Panc1 (cell line): ENCODE measurements at regions not wholly inside any gene's neighbourhood (a gene's known extent, or its start where the extent isn't known, plus 50 kb on each side); places are given as distances from the start of the nearest gene placed in this dataset.
A peak's percentile ranks its signal among the peaks of the same experiment; 100 is the strongest.

Experiments used
- ATAC-seq: fragments of 200-7000 bp; cut with Tn5 transposase; 2 replicates; pipeline ENCODE4 v1.9.1; 2020; ENCODE audit warnings: mild to moderate bottlenecking, moderate library complexity
- BruUV-seq: library from RNA; stranded (reverse); fragments of 400-500 nt; replicated peaks from 2 replicates; lab custom pipeline; 2021; lab: Mats Ljungman, UMichigan
- CTCF ChIA-PET: fragments of 300-600 bp; sonication (Branson Sonifier 250); formaldehyde crosslinking; loops from one replicate; lab custom pipeline; 2022; ENCODE audit warnings: antibody characterized with exemption; lab: Charles Lee
- POLR2A ChIA-PET: fragments of 300-600 bp; sonication (Branson Sonifier 250); formaldehyde crosslinking; loops from one replicate; lab custom pipeline; 2022; ENCODE audit warnings: antibody characterized with exemption; lab: Charles Lee
- DNase-seq: peaks from one replicate; pipeline ENCODE4 v3.0.0-alpha.2; 2010; ENCODE audit warnings: low read depth, low spot score
- H3K27ac ChIP-seq: 2 replicates; pipeline ENCODE4 v1.5.1; 2011; ENCODE audit warnings: mild to moderate bottlenecking, low read length, inconsistent platforms
- H3K27me3 ChIP-seq: fragments of 200-500 bp; sonication (Bioruptor generic); 2 replicates; pipeline ENCODE4 v1.6.0; 2014; ENCODE audit warnings: low read length, inconsistent platforms; ENCODE audit not compliant: control insufficient read depth, insufficient read depth
- H3K36me3 ChIP-seq: fragments of 200-500 bp; sonication (Bioruptor generic); 2 replicates; pipeline ENCODE4 v1.5.1; 2014; ENCODE audit warnings: inconsistent platforms, mild to moderate bottlenecking, low read length, moderate library complexity; ENCODE audit not compliant: control insufficient read depth, insufficient read depth
- H3K4me1 ChIP-seq: 2 replicates; pipeline ENCODE4 v1.5.1; 2011; ENCODE audit warnings: inconsistent platforms, mild to moderate bottlenecking, low read length, moderate library complexity; ENCODE audit not compliant: control insufficient read depth, insufficient read depth
- H3K4me3 ChIP-seq, 2 experiments: 2 replicates each; pipeline ENCODE4 v1.5.1; 2011 to 2012; ENCODE audit warnings: low read depth in 2 of 2, low read length in 2 of 2, mild to moderate bottlenecking in 2 of 2, inconsistent platforms in 1 of 2, moderate library complexity in 1 of 2
- H3K9me3 ChIP-seq: fragments of 200-500 bp; sonication (Bioruptor generic); 2 replicates; pipeline ENCODE4 v1.5.1; 2014; ENCODE audit warnings: low read depth, mild to moderate bottlenecking, inconsistent platforms, low read length, moderate library complexity; ENCODE audit not compliant: control insufficient read depth, insufficient read depth
- POLR2AphosphoS5 ChIP-seq: IDR thresholded peaks from 2 replicates; pipeline ENCODE4 v1.6.1; 2012; ENCODE audit warnings: mild to moderate bottlenecking, low read depth, low read length, moderate library complexity
- SIN3A ChIP-seq: IDR thresholded peaks from 2 replicates; pipeline ENCODE4 v1.6.1; 2012; ENCODE audit warnings: low read depth, mild to moderate bottlenecking, low read length, moderate library complexity, borderline replicate concordance; ENCODE audit not compliant: insufficient read depth
- TCF7L2 ChIP-seq: IDR thresholded peaks from 2 replicates; pipeline ENCODE4 v1.6.1; 2011; ENCODE audit warnings: mild to moderate bottlenecking, low read depth, low read length, inconsistent platforms
- in situ Hi-C: cut with HindIII; loops from 2 replicates; pipeline ENCODE4 v1.10.0; 2016; ENCODE audit warnings: low sequenced_read_pairs, low pct_unique_long_range_greater_than_20kb
- intact Hi-C: fragments of 100-400 bp; cut with micrococcal nuclease; formaldehyde crosslinking; loops from one replicate; pipeline ENCODE4 v1.10.0; 2022; ENCODE audit not compliant: unreplicated experiment
- TF ChIP-seq, protein P1 (sequence below), 2 experiments: IDR thresholded peaks; 2 replicates each; pipeline ENCODE4 v1.6.1; 2011 to 2012; ENCODE audit warnings: low read depth in 2 of 2, control low read depth in 1 of 2, low read length in 1 of 2, mild to moderate bottlenecking in 1 of 2, moderate library complexity in 1 of 2; ENCODE audit not compliant: insufficient read depth in 1 of 2
- TF ChIP-seq, protein P2 (sequence below): fragments of 450-650 bp; IDR thresholded peaks from 2 replicates; pipeline ENCODE4 v1.5.1; 2017; ENCODE audit warnings: mild to moderate bottlenecking

DNA sequence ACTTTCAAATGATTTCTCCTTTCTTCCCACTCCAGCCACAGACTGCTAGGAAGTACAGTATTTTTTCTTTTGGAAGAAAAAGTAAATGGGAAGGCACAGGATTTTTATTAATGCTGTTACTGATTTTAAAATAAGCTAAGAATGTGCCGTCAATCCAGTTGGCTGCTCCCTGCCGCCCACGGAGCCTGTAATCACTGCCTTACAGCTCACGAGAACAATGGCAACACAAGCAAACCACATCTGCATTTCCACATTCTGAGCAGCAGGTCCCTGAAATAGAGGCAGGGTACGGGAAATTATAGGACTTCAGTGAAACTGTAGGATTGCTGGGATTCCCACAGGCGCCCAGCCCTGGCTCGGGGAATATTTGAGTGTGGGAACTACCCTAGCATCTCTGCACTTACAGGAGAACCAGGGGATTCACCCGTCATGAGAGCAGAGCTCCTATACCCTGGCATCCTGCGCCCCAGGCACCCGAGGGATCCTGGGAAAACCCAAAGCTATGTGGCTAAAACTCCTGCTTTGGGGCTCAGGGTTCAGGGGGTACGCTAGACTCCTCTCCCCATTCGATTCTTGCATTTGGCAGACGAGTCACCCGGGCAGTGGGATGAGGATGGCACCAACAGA, 72.9 kb upstream of the TNS3 start:
- no peaks in the 10 kb centered on the region for H3K36me3 ChIP-seq
- DNase-seq: no peak
- no peak for ATAC-seq
- in situ Hi-C loops (no loop called here), intact Hi-C loops (no loop called here)
- no peaks in the 10 kb centered on the region for H3K27me3 ChIP-seq
- POLR2A ChIA-PET: interaction anchor here (0.6 to 0.7 kb wide), 2 partner anchors 12 to 28 kb away, joined by 3 to 7 read pairs; no protein-coding TSS in a partner anchor
- H3K4me3 ChIP-seq: no peak overlapping the region
- peak overlapping the region; percentile 98 for H3K27ac ChIP-seq
- BruUV-seq: no TSS peak
- H3K4me1 ChIP-seq: peaks cover 26% of the 10 kb centered on the region
- TF ChIP-seq, protein P1, sequence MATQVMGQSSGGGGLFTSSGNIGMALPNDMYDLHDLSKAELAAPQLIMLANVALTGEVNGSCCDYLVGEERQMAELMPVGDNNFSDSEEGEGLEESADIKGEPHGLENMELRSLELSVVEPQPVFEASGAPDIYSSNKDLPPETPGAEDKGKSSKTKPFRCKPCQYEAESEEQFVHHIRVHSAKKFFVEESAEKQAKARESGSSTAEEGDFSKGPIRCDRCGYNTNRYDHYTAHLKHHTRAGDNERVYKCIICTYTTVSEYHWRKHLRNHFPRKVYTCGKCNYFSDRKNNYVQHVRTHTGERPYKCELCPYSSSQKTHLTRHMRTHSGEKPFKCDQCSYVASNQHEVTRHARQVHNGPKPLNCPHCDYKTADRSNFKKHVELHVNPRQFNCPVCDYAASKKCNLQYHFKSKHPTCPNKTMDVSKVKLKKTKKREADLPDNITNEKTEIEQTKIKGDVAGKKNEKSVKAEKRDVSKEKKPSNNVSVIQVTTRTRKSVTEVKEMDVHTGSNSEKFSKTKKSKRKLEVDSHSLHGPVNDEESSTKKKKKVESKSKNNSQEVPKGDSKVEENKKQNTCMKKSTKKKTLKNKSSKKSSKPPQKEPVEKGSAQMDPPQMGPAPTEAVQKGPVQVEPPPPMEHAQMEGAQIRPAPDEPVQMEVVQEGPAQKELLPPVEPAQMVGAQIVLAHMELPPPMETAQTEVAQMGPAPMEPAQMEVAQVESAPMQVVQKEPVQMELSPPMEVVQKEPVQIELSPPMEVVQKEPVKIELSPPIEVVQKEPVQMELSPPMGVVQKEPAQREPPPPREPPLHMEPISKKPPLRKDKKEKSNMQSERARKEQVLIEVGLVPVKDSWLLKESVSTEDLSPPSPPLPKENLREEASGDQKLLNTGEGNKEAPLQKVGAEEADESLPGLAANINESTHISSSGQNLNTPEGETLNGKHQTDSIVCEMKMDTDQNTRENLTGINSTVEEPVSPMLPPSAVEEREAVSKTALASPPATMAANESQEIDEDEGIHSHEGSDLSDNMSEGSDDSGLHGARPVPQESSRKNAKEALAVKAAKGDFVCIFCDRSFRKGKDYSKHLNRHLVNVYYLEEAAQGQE (IDR thresholded peaks at IDR 0.05; ENCODE audit: insufficient read depth in 1 of 2, low read depth in 2 of 2, low read length in 1 of 2): no peak
- CTCF ChIA-PET: interaction anchor here (0.6 kb wide), 1 partner anchor 554 kb away, joined by 3 read pairs; no protein-coding TSS in a partner anchor
- no peaks in the 10 kb centered on the region for H3K9me3 ChIP-seq

DNA sequence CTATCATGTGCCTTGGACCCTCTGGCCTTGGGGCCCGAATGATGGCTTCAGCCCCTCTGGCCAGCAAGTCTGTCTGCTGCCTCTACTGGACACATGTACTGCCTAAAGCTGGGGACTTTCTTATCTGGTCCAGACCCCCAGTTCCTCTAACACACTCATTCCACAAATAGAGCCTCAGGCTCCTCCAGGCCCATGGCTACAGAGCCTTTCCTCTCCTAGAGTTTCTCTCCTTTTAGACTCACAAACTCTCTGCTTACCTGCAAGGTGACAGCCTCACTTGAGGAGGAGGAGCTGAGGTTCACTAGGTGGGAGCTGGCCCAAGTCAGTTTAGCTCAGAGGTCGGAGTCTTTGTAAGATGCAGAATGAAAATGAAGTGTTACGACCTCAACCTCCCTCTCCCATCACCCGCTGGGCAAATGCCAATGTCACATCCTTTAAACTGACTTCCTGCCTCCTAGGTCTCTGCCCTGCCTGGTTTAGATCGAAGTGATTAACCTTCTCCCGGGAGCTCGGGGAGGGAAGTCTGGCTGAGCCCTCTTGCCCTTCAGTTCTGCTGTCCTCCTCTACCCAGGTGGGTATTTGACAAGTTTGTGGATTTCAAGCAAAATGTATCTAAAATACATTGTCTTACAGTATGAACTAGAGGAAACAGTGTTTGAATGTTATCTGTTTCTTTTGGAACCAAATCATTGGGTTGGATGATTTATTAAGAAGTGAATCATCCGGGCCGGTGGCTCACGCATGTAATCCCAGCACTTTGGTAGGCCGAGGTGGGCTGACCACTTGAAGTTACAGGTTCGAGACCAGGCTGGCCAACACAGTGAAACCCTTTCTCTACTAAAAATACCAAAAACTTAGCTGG, 71.9 kb upstream of the TNS3 start:
- Histone ChIP-seq H3K9me3 (no peaks in the 10 kb centered on the region), H3K4me3 (no peak overlapping the region), H3K4me1 (peaks cover 22% of the 10 kb centered on the region), H3K27me3 (no peaks in the 10 kb centered on the region), H3K36me3 (no peaks in the 10 kb centered on the region), H3K27ac (peak overlapping the region; percentile 98)
- intact Hi-C loops (no loop called here), in situ Hi-C loops (no loop called here)
- POLR2A ChIA-PET: interaction anchor here (0.5 kb wide), 1 partner anchor 13 kb away, joined by 5 read pairs; no protein-coding TSS in a partner anchor
- DNase-seq (no peak), ATAC-seq (peak; percentile 67)
- BruUV-seq: no TSS peak
- TF ChIP-seq POLR2AphosphoS5: no peak
- TF ChIP-seq, protein P2, sequence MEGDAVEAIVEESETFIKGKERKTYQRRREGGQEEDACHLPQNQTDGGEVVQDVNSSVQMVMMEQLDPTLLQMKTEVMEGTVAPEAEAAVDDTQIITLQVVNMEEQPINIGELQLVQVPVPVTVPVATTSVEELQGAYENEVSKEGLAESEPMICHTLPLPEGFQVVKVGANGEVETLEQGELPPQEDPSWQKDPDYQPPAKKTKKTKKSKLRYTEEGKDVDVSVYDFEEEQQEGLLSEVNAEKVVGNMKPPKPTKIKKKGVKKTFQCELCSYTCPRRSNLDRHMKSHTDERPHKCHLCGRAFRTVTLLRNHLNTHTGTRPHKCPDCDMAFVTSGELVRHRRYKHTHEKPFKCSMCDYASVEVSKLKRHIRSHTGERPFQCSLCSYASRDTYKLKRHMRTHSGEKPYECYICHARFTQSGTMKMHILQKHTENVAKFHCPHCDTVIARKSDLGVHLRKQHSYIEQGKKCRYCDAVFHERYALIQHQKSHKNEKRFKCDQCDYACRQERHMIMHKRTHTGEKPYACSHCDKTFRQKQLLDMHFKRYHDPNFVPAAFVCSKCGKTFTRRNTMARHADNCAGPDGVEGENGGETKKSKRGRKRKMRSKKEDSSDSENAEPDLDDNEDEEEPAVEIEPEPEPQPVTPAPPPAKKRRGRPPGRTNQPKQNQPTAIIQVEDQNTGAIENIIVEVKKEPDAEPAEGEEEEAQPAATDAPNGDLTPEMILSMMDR: no peak
- no peak for TF ChIP-seq TCF7L2
- TF ChIP-seq, protein P1 (IDR thresholded peaks at IDR 0.05; ENCODE audit: insufficient read depth in 1 of 2, low read depth in 2 of 2, low read length in 1 of 2): no peak
- no peak for TF ChIP-seq SIN3A
- CTCF ChIA-PET: no interaction called here
